Neuronal stem cell (in vitro differentiated cells): ENCODE measurements at regions not wholly inside any gene's neighbourhood (a gene's known extent, or its start where the extent isn't known, plus 50 kb on each side); places are given as distances from the start of the nearest gene placed in this dataset.

ENCODE experiments used
- DNase-seq: peaks from one replicate; pipeline ENCODE4 v3.0.0-alpha.2; 2013; ENCODE audit warnings: low spot score
- H2AFZ ChIP-seq: one replicate; pipeline ENCODE4 v1.6.1; 2013; ENCODE audit warnings: mild to moderate bottlenecking, low read length, inconsistent platforms
- H2AK5ac ChIP-seq: 2 replicates; pipeline ENCODE4 v1.6.1; 2013; ENCODE audit warnings: low read depth, mild to moderate bottlenecking, inconsistent platforms, low read length, moderate library complexity, mixed read lengths
- H2BK120ac ChIP-seq: 2 replicates; pipeline ENCODE4 v1.6.1; 2013; ENCODE audit warnings: low read depth, mild to moderate bottlenecking, inconsistent platforms, low read length, moderate library complexity, mixed read lengths
- H2BK12ac ChIP-seq: one replicate; pipeline ENCODE4 v1.6.1; 2013; ENCODE audit warnings: low read length, inconsistent platforms
- H2BK15ac ChIP-seq: 2 replicates; pipeline ENCODE4 v1.6.1; 2013; ENCODE audit warnings: mild to moderate bottlenecking, low read length, inconsistent platforms, mixed read lengths
- H2BK5ac ChIP-seq: one replicate; pipeline ENCODE4 v1.6.1; 2013; ENCODE audit warnings: inconsistent platforms, mild to moderate bottlenecking, low read length, moderate library complexity
- H3K14ac ChIP-seq: one replicate; pipeline ENCODE4 v1.6.1; 2013; ENCODE audit warnings: low read length, inconsistent platforms
- H3K18ac ChIP-seq: 2 replicates; pipeline ENCODE4 v1.6.1; 2013; ENCODE audit warnings: low read length, inconsistent platforms
- H3K23ac ChIP-seq: 2 replicates; pipeline ENCODE4 v1.6.1; 2013; ENCODE audit warnings: low read depth, mild to moderate bottlenecking, mixed read lengths, low read length, inconsistent platforms; ENCODE audit not compliant: poor library complexity
- H3K27ac ChIP-seq: replicated peaks from 3 replicates; pipeline ENCODE4 v1.5.1; 2013; ENCODE audit warnings: low read length, inconsistent platforms
- H3K27me3 ChIP-seq, 3 experiments: 2 replicates each; pipeline ENCODE4 v1.6.1; 2013; ENCODE audit warnings: low read length in 3 of 3, mild to moderate bottlenecking in 2 of 3, inconsistent platforms in 1 of 3, low read depth in 1 of 3, mixed read lengths in 1 of 3, moderate library complexity in 1 of 3; ENCODE audit not compliant: control insufficient read depth in 3 of 3, insufficient read depth in 3 of 3
- H3K36me3 ChIP-seq, 2 donors: replicated peaks in 1 of 2; 2 replicates each; pipeline ENCODE4 v1.6.1; 2013; ENCODE audit warnings: low read length in 2 of 2; ENCODE audit not compliant: control insufficient read depth in 2 of 2, insufficient read depth in 2 of 2
- H3K4ac ChIP-seq: 2 replicates; pipeline ENCODE4 v1.6.1; 2013; ENCODE audit warnings: inconsistent platforms, mild to moderate bottlenecking, low read length, moderate library complexity
- H3K4me1 ChIP-seq, 2 donors: 1 replicate in 1 of 2; 2 replicates in 1 of 2; pipeline ENCODE4 v1.6.1; 2013; ENCODE audit warnings: low read length in 2 of 2, low read depth in 1 of 2; ENCODE audit not compliant: control insufficient read depth in 2 of 2, insufficient read depth in 1 of 2
- H3K4me2 ChIP-seq: one replicate; pipeline ENCODE4 v1.6.1; 2013; ENCODE audit warnings: mild to moderate bottlenecking, low read length, inconsistent platforms; ENCODE audit not compliant: insufficient read depth, poor library complexity, severe bottlenecking
- H3K4me3 ChIP-seq, 2 donors: 2 replicates each; pipeline ENCODE4 v1.5.1; 2013; ENCODE audit warnings: low read length in 2 of 2, mild to moderate bottlenecking in 2 of 2, inconsistent platforms in 1 of 2, moderate library complexity in 1 of 2
- H3K79me1 ChIP-seq: one replicate; pipeline ENCODE4 v1.6.1; 2013; ENCODE audit warnings: low read depth, mild to moderate bottlenecking, inconsistent platforms, low read length, moderate library complexity
- H3K9ac ChIP-seq: one replicate; pipeline ENCODE4 v1.6.1; 2013; ENCODE audit warnings: mild to moderate bottlenecking, low read depth, low read length, inconsistent platforms; ENCODE audit not compliant: poor library complexity
- H3K9me3 ChIP-seq, 2 donors: replicated peaks in 1 of 2; 2 replicates each; pipeline versions ENCODE3 to v1.6.1; 2013; ENCODE audit warnings: low read length in 2 of 2, mild to moderate bottlenecking in 2 of 2, inconsistent platforms in 1 of 2, low read depth in 1 of 2, mixed read lengths in 1 of 2, moderate library complexity in 1 of 2; ENCODE audit not compliant: control insufficient read depth in 2 of 2, insufficient read depth in 1 of 2
- H4K8ac ChIP-seq: one replicate; pipeline ENCODE4 v1.6.1; 2013; ENCODE audit warnings: low read depth, mild to moderate bottlenecking, inconsistent platforms, low read length, moderate library complexity
- H4K91ac ChIP-seq: one replicate; pipeline ENCODE4 v1.6.1; 2013; ENCODE audit warnings: low read length, low read depth, mild to moderate bottlenecking, inconsistent platforms; ENCODE audit not compliant: poor library complexity
- WGBS, 2 donors: extraction: QIAGEN DNeasy Blood & Tissue Kit; methylation state at CpG; one replicate each; pipeline ENCODE4 v1.1.7; 2013; ENCODE audit warnings: missing lambda C conversion rate in 2 of 2, mixed read lengths in 1 of 2; ENCODE audit not compliant: insufficient read length in 2 of 2, insufficient replicate concordance in 1 of 2; ENCODE audit errors: extremely low coverage in 2 of 2; 5-methylcytosine and 5-hydroxymethylcytosine counted together

DNA sequence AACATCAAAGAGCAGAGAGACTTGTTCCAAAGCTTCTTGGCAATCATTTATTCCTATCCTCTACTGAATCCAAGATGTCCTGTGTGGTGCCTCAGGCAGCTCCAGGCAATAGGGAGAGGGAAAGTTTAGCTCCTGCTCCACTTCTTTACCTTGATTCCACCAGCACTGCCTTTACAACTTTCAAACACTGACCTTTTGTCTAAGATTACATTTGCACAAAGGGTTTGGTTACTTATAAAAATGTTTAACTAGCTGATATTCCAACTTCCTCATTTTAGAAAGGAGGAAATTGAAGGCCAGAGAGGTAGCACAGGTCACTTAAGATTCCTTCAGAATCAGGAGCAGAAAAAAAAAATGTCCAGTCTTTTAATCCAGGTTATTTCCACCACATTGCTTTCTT lies 192.7 kb downstream of the BTG1 start:
- Histone ChIP-seq H3K36me3 (no peaks in the 10 kb centered on the region), H2BK15ac (no peak overlapping the region), H3K23ac (no peak overlapping the region), H3K14ac (no peak overlapping the region), H3K27me3 (no peaks in the 10 kb centered on the region), H3K27ac (no peak overlapping the region), H2BK5ac (no peak overlapping the region), H2BK12ac (no peak overlapping the region), H2AK5ac (no peak overlapping the region), H3K4me1 (no peaks in the 10 kb centered on the region), H3K18ac (no peak overlapping the region), H3K4me2 (no peak overlapping the region), H3K9me3 (peaks cover 0 to 6% of the 10 kb centered on the region in 2 donors), H3K79me1 (no peaks in the 10 kb centered on the region), H2AFZ (no peak overlapping the region), H4K8ac (no peak overlapping the region), H3K9ac (no peak overlapping the region), H4K91ac (no peak overlapping the region), H3K4me3 (no peak overlapping the region), H3K4ac (no peak overlapping the region), H2BK120ac (no peak overlapping the region)
- no peak for DNase-seq

DNA sequence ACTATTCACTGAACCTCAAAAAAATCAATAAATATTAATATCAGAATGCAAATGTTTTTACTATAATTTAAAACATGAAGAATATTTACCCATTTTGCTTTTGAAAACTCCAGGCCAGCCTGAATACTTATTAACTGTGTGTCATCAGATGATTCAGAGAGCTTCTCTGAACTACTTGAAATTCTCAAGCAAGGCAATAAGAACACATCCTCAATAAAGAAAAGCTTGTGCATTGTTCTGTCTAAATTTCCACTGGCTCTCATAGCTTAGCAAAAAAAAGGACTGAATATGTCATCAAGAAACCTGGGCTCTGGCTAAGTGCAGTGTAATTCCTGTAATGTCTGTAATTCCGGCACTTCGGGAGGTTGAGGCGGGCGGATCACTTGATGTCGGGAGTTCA lies 194.1 kb downstream of the BTG1 start:
- Histone ChIP-seq H4K91ac (no peak overlapping the region), H3K4ac (no peak overlapping the region), H3K36me3 (no peaks in the 10 kb centered on the region), H3K27ac (no peak overlapping the region), H4K8ac (no peak overlapping the region), H3K9me3 (peaks cover 0 to 6% of the 10 kb centered on the region in 2 donors), H3K4me1 (no peaks in the 10 kb centered on the region), H2AFZ (no peak overlapping the region), H3K27me3 (no peaks in the 10 kb centered on the region), H3K4me2 (no peak overlapping the region), H3K18ac (no peak overlapping the region), H2BK15ac (no peak overlapping the region), H2BK5ac (no peak overlapping the region), H3K23ac (no peak overlapping the region), H2AK5ac (no peak overlapping the region), H3K9ac (no peak overlapping the region), H2BK12ac (no peak overlapping the region), H3K79me1 (no peaks in the 10 kb centered on the region), H3K4me3 (no peak overlapping the region), H3K14ac (no peak overlapping the region), H2BK120ac (no peak overlapping the region)
- DNase-seq, result no peak
- WGBS, 2 donors, result no CpG with 5 or more reads among the region's 5 CpGs

DNA sequence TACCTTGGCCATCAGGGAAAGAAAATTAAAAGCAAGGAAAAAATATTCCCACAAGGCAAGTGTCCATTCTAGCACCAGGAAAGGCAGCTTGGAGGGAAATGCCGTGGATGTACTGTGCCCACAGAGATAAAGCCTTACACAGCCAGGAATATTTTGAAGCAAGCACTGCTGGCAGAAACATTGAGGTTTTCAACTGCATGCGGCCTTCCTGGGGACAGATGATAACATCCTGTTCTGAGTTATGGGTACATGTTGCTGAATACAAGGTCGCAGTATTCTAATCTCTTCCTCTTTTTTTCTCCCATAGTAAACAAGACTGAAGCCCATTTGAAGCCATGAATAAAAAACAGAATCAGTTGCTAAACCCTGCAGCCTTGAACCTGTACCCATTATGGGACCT lies 197.1 kb downstream of the BTG1 start:
- Histone ChIP-seq H2AK5ac (no peak overlapping the region), H3K4ac (no peak overlapping the region), H3K27me3 (no peaks in the 10 kb centered on the region), H3K18ac (no peak overlapping the region), H2BK15ac (no peak overlapping the region), H2BK5ac (no peak overlapping the region), H3K27ac (no peak overlapping the region), H3K36me3 (no peaks in the 10 kb centered on the region), H3K9me3 (no peaks in the 10 kb centered on the region), H3K14ac (no peak overlapping the region), H3K4me2 (no peak overlapping the region), H3K23ac (no peak overlapping the region), H2AFZ (no peak overlapping the region), H3K9ac (no peak overlapping the region), H3K4me3 (no peak overlapping the region), H2BK12ac (no peak overlapping the region), H4K8ac (no peak overlapping the region), H3K79me1 (no peaks in the 10 kb centered on the region), H3K4me1 (no peaks in the 10 kb centered on the region), H2BK120ac (no peak overlapping the region), H4K91ac (no peak overlapping the region)
- WGBS, 2 donors, result no CpG with 5 or more reads among the region's 3 CpGs
- DNase-seq, result no peak

- Histone ChIP-seq H2BK120ac (no peak overlapping the region), H4K8ac (no peak overlapping the region), H2AFZ (no peak overlapping the region), H2BK12ac (no peak overlapping the region), H2BK15ac (no peak overlapping the region), H3K18ac (no peak overlapping the region), H2BK5ac (no peak overlapping the region), H3K23ac (no peak overlapping the region), H3K4me2 (no peak overlapping the region), H3K27ac (no peak overlapping the region), H2AK5ac (no peak overlapping the region), H3K27me3 (no peaks in the 10 kb centered on the region), H3K9ac (no peak overlapping the region), H3K4me3 (no peak overlapping the region), H3K79me1 (no peaks in the 10 kb centered on the region), H3K36me3 (no peaks in the 10 kb centered on the region), H3K4ac (no peak overlapping the region), H3K4me1 (no peaks in the 10 kb centered on the region), H3K9me3 (no peaks in the 10 kb centered on the region), H4K91ac (no peak overlapping the region), H3K14ac (no peak overlapping the region)
- no peak for DNase-seq
- no CpG with 5 or more reads among the region's 5 CpGs for WGBS, 2 donors
These were observed 198.2 kb downstream of the BTG1 start for GRCh38 chr12:91947459-91947858.
